ENCODE measurements at regions not wholly inside any gene's neighbourhood (a gene's known extent, or its start where the extent isn't known, plus 50 kb on each side); places are given as distances from the start of the nearest gene placed in this dataset.

GRCh38 chr10:128853537-128853936 is 613.5 kb upstream of the MGMT start:
- no peak for TF ChIP-seq CTCF (IDR thresholded peaks at IDR 0.05)
- no peak for TF ChIP-seq POLR2A (IDR thresholded peaks at IDR 0.05)

All from lower leg skin (tissue), 3 donors.